Testis (tissue), 2 donors: ENCODE measurements at regions not wholly inside any gene's neighbourhood (a gene's known extent, or its start where the extent isn't known, plus 50 kb on each side); places are given as distances from the start of the nearest gene placed in this dataset.

Experiments
- CTCF ChIP-seq, 3 experiments: fragments of 450-650 bp in 2 of 3; fragments of 200-600 bp in 1 of 3; sonication (generic) in 1 of 3; IDR thresholded peaks; one replicate each; pipeline ENCODE4 v1.5.1; 2016 to 2019; ENCODE audit warnings: antibody characterized with exemption in 3 of 3, mild to moderate bottlenecking in 2 of 3, moderate library complexity in 1 of 3
- POLR2A ChIP-seq: fragments of 450-650 bp; IDR thresholded peaks from one replicate; pipeline ENCODE4 v1.6.1; 2017; ENCODE audit warnings: antibody characterized with exemption, mild to moderate bottlenecking, moderate library complexity

GRCh38 chr2:120614901-120615300 lies 120.8 kb upstream of the GLI2 start:
- TF ChIP-seq POLR2A (no peak), CTCF (IDR thresholded peaks at IDR 0.05) (no peak)
